ENCODE measurements at regions not wholly inside any gene's neighbourhood (a gene's known extent, or its start where the extent isn't known, plus 50 kb on each side); places are given as distances from the start of the nearest gene placed in this dataset.

DNA sequence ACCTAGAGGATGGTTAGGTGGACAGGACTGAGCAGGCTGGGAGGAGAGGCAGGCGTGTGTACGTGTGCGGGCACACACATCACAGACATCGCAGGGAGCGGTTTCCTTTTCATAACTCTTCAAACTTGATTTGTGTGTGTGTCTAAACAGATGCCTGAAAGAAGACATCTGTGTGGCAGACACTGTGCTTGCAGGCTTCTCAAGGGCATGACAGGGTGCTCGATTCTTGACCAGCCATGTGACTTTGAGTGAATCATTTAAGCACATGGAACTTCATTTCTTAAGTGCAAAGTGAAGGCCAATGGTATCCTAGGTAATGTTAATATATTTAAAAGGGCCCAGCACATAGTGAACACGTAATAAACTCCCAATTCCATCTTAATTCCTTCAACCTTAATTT, 186.5 kb downstream of the SCP2D1 start:
- TF ChIP-seq, protein P1, sequence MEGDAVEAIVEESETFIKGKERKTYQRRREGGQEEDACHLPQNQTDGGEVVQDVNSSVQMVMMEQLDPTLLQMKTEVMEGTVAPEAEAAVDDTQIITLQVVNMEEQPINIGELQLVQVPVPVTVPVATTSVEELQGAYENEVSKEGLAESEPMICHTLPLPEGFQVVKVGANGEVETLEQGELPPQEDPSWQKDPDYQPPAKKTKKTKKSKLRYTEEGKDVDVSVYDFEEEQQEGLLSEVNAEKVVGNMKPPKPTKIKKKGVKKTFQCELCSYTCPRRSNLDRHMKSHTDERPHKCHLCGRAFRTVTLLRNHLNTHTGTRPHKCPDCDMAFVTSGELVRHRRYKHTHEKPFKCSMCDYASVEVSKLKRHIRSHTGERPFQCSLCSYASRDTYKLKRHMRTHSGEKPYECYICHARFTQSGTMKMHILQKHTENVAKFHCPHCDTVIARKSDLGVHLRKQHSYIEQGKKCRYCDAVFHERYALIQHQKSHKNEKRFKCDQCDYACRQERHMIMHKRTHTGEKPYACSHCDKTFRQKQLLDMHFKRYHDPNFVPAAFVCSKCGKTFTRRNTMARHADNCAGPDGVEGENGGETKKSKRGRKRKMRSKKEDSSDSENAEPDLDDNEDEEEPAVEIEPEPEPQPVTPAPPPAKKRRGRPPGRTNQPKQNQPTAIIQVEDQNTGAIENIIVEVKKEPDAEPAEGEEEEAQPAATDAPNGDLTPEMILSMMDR (IDR thresholded peaks at IDR 0.05; ENCODE audit: poor library complexity, severe bottlenecking): no peak
- TF ChIP-seq EZH2 (IDR thresholded peaks at IDR 0.05; ENCODE audit: borderline replicate concordance, insufficient read depth, low read length, poor library complexity, severe bottlenecking): no peak
- TF ChIP-seq POLR2AphosphoS5 (IDR thresholded peaks at IDR 0.05): no peak
- no peak for TF ChIP-seq RAD21 (conservative IDR thresholded peaks at IDR 0.05)
- no peak for TF ChIP-seq SMC3 (conservative IDR thresholded peaks at IDR 0.05; ENCODE audit: poor library complexity)

Measured in neural cell (in vitro differentiated cells).